ENCODE measurements at regions not wholly inside any gene's neighbourhood (a gene's known extent, or its start where the extent isn't known, plus 50 kb on each side); places are given as distances from the start of the nearest gene placed in this dataset.

- no peaks in the 10 kb centered on the region for H3K79me2 ChIP-seq (ENCODE audit: low read length)
- intact Hi-C loops (cut with micrococcal nuclease), result no loop called here
- DNase-seq, result no peak
- H3K36me3 ChIP-seq (ENCODE audit: low read depth, low read length), result no peaks in the 10 kb centered on the region
- no peak overlapping the region for H3K9ac ChIP-seq (ENCODE audit: low read length)
- ChIA-PET POLR2A (ENCODE audit: unreplicated experiment) (no interaction called here), CTCF (no interaction called here)
- no peaks in the 10 kb centered on the region for H3K9me3 ChIP-seq (ENCODE audit: low read length)
- no peak overlapping the region for H3K27ac ChIP-seq (ENCODE audit: low read length)
- H3K9me2 ChIP-seq (replicated peaks; ENCODE audit: low read length), result no peaks in the 10 kb centered on the region
- BruUV-seq (replicated peaks), result no TSS peak
- H3F3A ChIP-seq (ENCODE audit: low read length, unreplicated experiment), result no peaks in the 10 kb centered on the region
- no peak for TF ChIP-seq EZH2 (IDR thresholded peaks at IDR 0.05; ENCODE audit: low read length, unreplicated experiment)
- TF ChIP-seq CTCF (conservative IDR thresholded peaks at IDR 0.05; ENCODE audit: low read depth, low read length), result no peak
- TF ChIP-seq EZH2phosphoT487 (IDR thresholded peaks at IDR 0.05; ENCODE audit: borderline replicate concordance, low read length), result no peak
- H3K4me1 ChIP-seq (ENCODE audit: insufficient read depth, low read length), result no peaks in the 10 kb centered on the region
- no peaks in the 10 kb centered on the region for H4K20me1 ChIP-seq (ENCODE audit: low read length)
- no peak overlapping the region for H3K4me3 ChIP-seq (ENCODE audit: low read length)
- H2AFZ ChIP-seq (ENCODE audit: low read length), result no peak overlapping the region
- no peak overlapping the region for H3K4me2 ChIP-seq (ENCODE audit: low read length)
- H3K27me3 ChIP-seq (ENCODE audit: low read length), result no peaks in the 10 kb centered on the region
- ATAC-seq, result no peak
Observed at GRCh38 chr1:178593515-178593914, 80.6 kb downstream of the TEX35 start.

- CTCF ChIA-PET, result no interaction called here
- no TSS peak for BruUV-seq (replicated peaks)
- H2AFZ ChIP-seq (ENCODE audit: low read length), result no peak overlapping the region
Observed at GRCh38 chr1:178594133-178594532, 81.2 kb downstream of the TEX35 start.

GRCh38 chr1:178595491-178595890, 82.6 kb downstream of the TEX35 start:
- Histone ChIP-seq H3K79me2 (ENCODE audit: low read length) (no peaks in the 10 kb centered on the region), H3K27ac (ENCODE audit: low read length) (no peak overlapping the region), H3K36me3 (ENCODE audit: low read depth, low read length) (no peaks in the 10 kb centered on the region), H4K20me1 (ENCODE audit: low read length) (no peaks in the 10 kb centered on the region), H2AFZ (ENCODE audit: low read length) (no peak overlapping the region), H3K9ac (ENCODE audit: low read length) (no peak overlapping the region), H3K9me3 (ENCODE audit: low read length) (no peaks in the 10 kb centered on the region), H3F3A (ENCODE audit: low read length, unreplicated experiment) (no peaks in the 10 kb centered on the region), H3K4me2 (ENCODE audit: low read length) (no peak overlapping the region), H3K4me1 (ENCODE audit: insufficient read depth, low read length) (no peaks in the 10 kb centered on the region), H3K4me3 (ENCODE audit: low read length) (no peak overlapping the region), H3K9me2 (replicated peaks; ENCODE audit: low read length) (no peaks in the 10 kb centered on the region), H3K27me3 (ENCODE audit: low read length) (no peaks in the 10 kb centered on the region)
- CTCF ChIA-PET, result no interaction called here
- TF ChIP-seq CTCF (conservative IDR thresholded peaks at IDR 0.05; ENCODE audit: low read depth, low read length) (no peak), EZH2phosphoT487 (IDR thresholded peaks at IDR 0.05; ENCODE audit: borderline replicate concordance, low read length) (no peak), EZH2 (IDR thresholded peaks at IDR 0.05; ENCODE audit: low read length, unreplicated experiment) (no peak)
- DNase-seq (no peak), ATAC-seq (no peak)
- BruUV-seq (replicated peaks), result no TSS peak
- intact Hi-C loops (cut with micrococcal nuclease), result no loop called here
- POLR2A ChIA-PET (ENCODE audit: unreplicated experiment), result no interaction called here

More at GRCh38 chr1:178594133-178594532, 81.2 kb downstream of the TEX35 start:
- H3K4me3 ChIP-seq (ENCODE audit: low read length), result no peak overlapping the region
- H4K20me1 ChIP-seq (ENCODE audit: low read length), result no peaks in the 10 kb centered on the region
- no peaks in the 10 kb centered on the region for H3K9me2 ChIP-seq (replicated peaks; ENCODE audit: low read length)
- no peaks in the 10 kb centered on the region for H3K79me2 ChIP-seq (ENCODE audit: low read length)
- H3K36me3 ChIP-seq (ENCODE audit: low read depth, low read length), result no peaks in the 10 kb centered on the region
- H3K9ac ChIP-seq (ENCODE audit: low read length), result no peak overlapping the region
- ATAC-seq, result no peak
- POLR2A ChIA-PET (ENCODE audit: unreplicated experiment), result no interaction called here
- H3K27me3 ChIP-seq (ENCODE audit: low read length), result no peaks in the 10 kb centered on the region
- no peaks in the 10 kb centered on the region for H3K4me1 ChIP-seq (ENCODE audit: insufficient read depth, low read length)
- no peaks in the 10 kb centered on the region for H3F3A ChIP-seq (ENCODE audit: low read length, unreplicated experiment)
- H3K4me2 ChIP-seq (ENCODE audit: low read length), result no peak overlapping the region
- DNase-seq, result no peak
- TF ChIP-seq EZH2phosphoT487 (IDR thresholded peaks at IDR 0.05; ENCODE audit: borderline replicate concordance, low read length) (no peak), EZH2 (IDR thresholded peaks at IDR 0.05; ENCODE audit: low read length, unreplicated experiment) (no peak), CTCF (conservative IDR thresholded peaks at IDR 0.05; ENCODE audit: low read depth, low read length) (no peak)
- no peak overlapping the region for H3K27ac ChIP-seq (ENCODE audit: low read length)
- intact Hi-C loops (cut with micrococcal nuclease), result no loop called here
- no peaks in the 10 kb centered on the region for H3K9me3 ChIP-seq (ENCODE audit: low read length)
